ENCODE measurements at regions not wholly inside any gene's neighbourhood (a gene's known extent, or its start where the extent isn't known, plus 50 kb on each side); places are given as distances from the start of the nearest gene placed in this dataset.
"Not testable (repeated sequence)": the region's sequence is repeated elsewhere in the genome, so short reads cannot be mapped to it uniquely, and the experiment has no call there.

GRCh38 chr20:26209171-26209941 lies 512.7 kb upstream of the ZNF337 start:
- no peak for DNase-seq (ENCODE audit: low read depth)
- TF ChIP-seq MYC (IDR thresholded peaks at IDR 0.05; ENCODE audit: low read depth, low read length) (no peak), MAX (IDR thresholded peaks at IDR 0.05; ENCODE audit: low read depth, low read length) (no peak), CTCF (IDR thresholded peaks at IDR 0.05; ENCODE audit: low read depth, low read length) (no peak), POLR2A (IDR thresholded peaks at IDR 0.05; ENCODE audit: extremely low read depth, insufficient read length) (no peak)
- no peak overlapping the region for H3K4me3 ChIP-seq (ENCODE audit: low read depth, low read length)

- no peak for TF ChIP-seq CTCF (IDR thresholded peaks at IDR 0.05; ENCODE audit: low read depth, low read length)
- TF ChIP-seq MYC (IDR thresholded peaks at IDR 0.05; ENCODE audit: low read depth, low read length): no peak
- H3K4me3 ChIP-seq (ENCODE audit: low read depth, low read length): no peak overlapping the region
- DNase-seq (ENCODE audit: low read depth): no peak
These were observed 511.8 kb upstream of the ZNF337 start for GRCh38 chr20:26208296-26209091.

- DNase-seq (ENCODE audit: low read depth); H3K4me3 ChIP-seq (ENCODE audit: low read depth, low read length): not testable (repeated sequence)
These were observed 511.3 kb upstream of the ZNF337 start for GRCh38 chr20:26207967-26208295.

GRCh38 chr20:26207237-26207966 lies 510.7 kb upstream of the ZNF337 start:
- no peak for DNase-seq (ENCODE audit: low read depth)
- no peak overlapping the region for H3K4me3 ChIP-seq (ENCODE audit: low read depth, low read length)
- TF ChIP-seq MYC (IDR thresholded peaks at IDR 0.05; ENCODE audit: low read depth, low read length) (no peak), POLR2A (IDR thresholded peaks at IDR 0.05; ENCODE audit: extremely low read depth, insufficient read length) (no peak), MAX (IDR thresholded peaks at IDR 0.05; ENCODE audit: low read depth, low read length) (no peak), CTCF (IDR thresholded peaks at IDR 0.05; ENCODE audit: low read depth, low read length) (no peak)

GRCh38 chr20:26205350-26205749 lies 508.7 kb upstream of the ZNF337 start:
- DNase-seq (ENCODE audit: low read depth): no peak
- H3K4me3 ChIP-seq (ENCODE audit: low read depth, low read length): no peak overlapping the region
- TF ChIP-seq MAX (IDR thresholded peaks at IDR 0.05; ENCODE audit: low read depth, low read length) (no peak), POLR2A (IDR thresholded peaks at IDR 0.05; ENCODE audit: extremely low read depth, insufficient read length) (no peak), CTCF (IDR thresholded peaks at IDR 0.05; ENCODE audit: low read depth, low read length) (no peak), MYC (IDR thresholded peaks at IDR 0.05; ENCODE audit: low read depth, low read length) (no peak)

- not testable (repeated sequence) for DNase-seq (ENCODE audit: low read depth)
These were observed 504.4 kb upstream of the ZNF337 start for GRCh38 chr20:26201026-26201425.

GRCh38 chr20:26187329-26187728 lies 490.7 kb upstream of the ZNF337 start:
- not testable (repeated sequence) for DNase-seq (ENCODE audit: low read depth); H3K4me3 ChIP-seq (ENCODE audit: low read depth, low read length)

More at GRCh38 chr20:26201026-26201425, 504.4 kb upstream of the ZNF337 start:
- not testable (repeated sequence) for H3K4me3 ChIP-seq (ENCODE audit: low read depth, low read length)

- H3K4me3 ChIP-seq (ENCODE audit: low read depth, low read length); DNase-seq (ENCODE audit: low read depth): not testable (repeated sequence)
These were observed 487.1 kb upstream of the ZNF337 start for GRCh38 chr20:26183720-26184119.

GRCh38 chr20:26181364-26181763 lies 484.7 kb upstream of the ZNF337 start:
- not testable (repeated sequence) for DNase-seq (ENCODE audit: low read depth); H3K4me3 ChIP-seq (ENCODE audit: low read depth, low read length)

GRCh38 chr20:26171875-26172274 lies 475.2 kb upstream of the ZNF337 start:
- H3K4me3 ChIP-seq (ENCODE audit: low read depth, low read length); DNase-seq (ENCODE audit: low read depth): not testable (repeated sequence)
